ENCODE measurements at regions not wholly inside any gene's neighbourhood (a gene's known extent, or its start where the extent isn't known, plus 50 kb on each side); places are given as distances from the start of the nearest gene placed in this dataset.

DNA sequence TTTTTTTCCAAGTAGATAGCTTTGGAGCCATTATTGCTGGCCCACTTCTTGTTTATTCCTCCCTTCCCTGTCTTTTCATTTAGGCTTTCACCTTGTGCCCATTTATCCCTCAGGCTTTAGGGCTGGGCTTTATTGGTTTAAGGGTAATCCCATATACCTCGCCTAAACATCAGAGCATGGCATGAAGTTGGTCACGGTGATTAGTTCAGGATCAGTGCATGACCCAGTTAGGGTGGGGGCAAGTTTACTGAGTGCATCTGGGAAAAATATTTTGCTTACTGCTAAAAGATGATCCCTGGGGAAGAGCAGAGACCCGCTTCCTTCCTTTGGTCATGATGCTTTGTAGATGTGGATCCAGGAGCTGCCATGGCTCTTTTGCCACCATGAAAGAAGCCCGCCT lies 153.3 kb upstream of the NECTIN1 start:
- DNase-seq: no peak

DNA sequence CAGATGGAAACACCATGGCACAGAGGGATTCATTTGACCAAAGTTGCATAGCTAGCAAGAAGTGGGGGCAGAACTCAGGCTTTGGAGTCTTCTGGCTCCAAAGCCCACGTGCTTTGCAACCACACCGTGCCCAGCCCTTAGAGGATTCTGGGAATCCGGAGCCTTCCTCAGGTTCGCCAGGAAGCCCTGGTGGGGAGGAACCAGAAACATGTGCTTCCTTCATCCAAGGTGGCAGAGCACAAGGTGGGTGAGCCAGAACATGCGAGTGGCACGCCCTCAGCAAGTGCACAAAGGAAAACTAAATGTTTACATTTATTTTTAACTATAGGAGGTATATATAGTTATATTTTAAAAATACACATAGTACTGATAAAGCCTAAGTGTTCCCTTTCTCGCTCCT lies 151.9 kb upstream of the NECTIN1 start:
- DNase-seq: no peak

DNA sequence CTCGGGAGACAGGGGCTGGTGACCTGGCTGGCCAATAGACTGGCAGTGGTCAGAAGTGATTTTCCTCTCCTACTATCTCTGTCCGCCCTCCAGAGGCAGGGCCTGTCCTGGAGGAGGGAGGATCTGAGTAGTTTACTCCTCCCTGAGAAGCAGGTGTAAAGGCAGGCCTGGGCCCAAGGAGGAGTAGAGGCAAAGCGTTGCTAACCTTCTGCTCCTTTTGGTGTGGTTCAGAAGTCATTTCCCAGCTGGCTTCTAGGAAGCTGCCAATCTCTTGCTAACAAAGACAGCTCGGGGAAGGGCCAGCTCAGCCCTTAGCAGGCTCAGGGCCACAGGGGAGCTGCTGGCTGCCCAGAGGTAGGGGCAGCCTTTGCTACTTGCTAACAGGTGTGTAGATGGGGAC lies 151.1 kb upstream of the NECTIN1 start:
- no peak for DNase-seq

DNA sequence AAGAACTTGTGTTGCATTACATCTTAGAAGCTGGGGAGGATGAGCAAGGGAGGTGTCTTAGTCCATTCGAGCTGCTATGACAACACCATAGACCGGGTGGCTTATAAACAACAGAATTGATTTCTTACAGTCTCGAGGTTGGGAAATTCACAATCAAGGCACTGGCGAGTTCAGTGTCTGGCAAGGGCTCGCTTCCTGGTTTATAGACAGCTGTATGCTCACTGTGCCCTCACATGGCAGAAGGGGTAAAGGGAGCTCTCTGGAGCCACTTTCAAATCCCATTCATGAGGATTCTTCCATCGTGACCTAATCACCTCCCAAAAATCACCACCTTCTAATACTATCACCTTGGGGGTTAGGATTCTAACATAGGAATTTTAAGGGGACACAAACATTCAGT lies 150.0 kb upstream of the NECTIN1 start:
- DNase-seq: no peak

DNA sequence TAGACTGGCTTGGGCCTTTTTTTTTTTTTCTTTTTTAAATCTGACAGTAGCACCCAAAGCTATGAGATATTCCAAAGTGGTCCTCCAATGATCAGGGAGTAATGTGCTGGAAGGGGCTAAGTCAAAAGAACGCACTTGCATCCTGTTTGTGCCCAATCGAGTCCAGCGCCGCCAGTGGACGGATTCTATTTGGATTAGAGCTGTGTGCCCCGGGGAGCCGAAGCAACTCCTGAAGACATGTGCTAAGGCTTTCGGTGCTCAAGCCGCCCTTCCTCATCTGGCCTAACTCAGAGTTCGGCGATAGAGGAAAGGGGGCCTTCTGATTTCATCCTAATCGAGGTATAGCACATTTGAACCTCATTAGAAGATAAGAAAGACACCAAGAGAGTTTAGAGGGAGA lies 147.8 kb upstream of the NECTIN1 start:
- no peak for DNase-seq

DNA sequence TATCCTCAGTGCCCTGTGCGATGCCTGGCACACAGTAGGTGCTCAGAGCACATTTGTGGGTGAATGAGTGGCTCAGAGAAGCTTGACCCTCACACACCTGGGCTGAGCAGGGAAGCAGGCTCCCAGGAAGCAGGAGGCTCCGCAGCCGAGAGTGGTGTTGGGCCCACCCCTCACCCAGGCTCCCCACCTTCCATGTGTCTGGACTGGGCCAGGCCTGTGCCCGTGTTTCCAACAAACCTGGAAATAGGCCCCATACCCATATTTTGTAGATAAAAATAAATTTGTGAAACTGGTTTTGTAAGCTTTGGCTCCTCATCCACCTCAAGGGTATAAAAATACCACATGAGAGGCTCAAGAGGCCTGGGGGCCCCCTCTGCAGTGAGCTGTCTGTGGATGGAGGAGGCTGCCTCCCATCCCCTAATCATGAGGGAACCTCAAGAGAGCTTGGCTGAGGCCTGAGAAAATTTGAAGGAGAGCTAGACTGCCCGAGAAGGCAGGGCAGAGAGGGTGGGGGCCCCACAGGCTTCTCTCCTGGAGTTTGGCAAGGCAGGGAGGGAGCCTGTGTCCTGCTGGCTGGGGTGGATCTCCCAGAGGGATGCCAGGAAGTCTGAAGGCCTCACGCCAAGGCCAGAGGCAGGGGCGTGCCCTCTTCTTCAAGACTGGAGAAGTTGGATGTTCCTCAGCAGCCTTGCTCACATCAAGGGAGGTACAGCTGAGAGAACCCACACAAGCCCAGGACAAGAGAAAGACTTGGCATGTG lies 147.0 kb upstream of the NECTIN1 start:
- no peak for DNase-seq

DNA sequence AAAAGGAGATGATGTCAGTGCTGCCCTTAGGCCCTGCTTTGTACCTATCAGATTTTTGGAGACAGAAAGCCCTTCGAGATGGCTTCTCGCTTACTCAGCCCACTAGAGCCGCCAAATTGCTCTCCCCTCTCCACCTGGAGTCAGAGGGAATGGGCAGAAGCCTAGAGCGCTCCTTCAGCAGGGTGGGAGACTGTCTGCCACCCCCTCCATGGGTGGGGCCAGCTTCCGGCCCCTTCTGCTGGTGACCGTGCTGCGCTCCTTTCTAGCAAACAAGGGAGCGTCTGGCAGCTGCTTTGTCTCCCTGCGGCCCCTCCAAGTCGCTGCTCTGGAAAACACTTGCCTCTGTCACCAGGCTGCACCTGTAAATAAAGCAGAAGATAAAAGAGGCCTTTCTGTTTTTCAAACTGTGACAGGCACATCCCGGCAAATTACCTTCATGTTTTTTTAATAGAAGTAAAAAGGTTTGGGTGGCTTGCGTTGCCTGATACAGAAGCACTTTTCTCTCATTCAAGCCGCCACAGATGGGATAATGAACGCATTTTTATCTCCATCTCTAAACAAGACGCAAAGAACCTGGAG lies 145.7 kb upstream of the NECTIN1 start:
- no peak for DNase-seq

DNA sequence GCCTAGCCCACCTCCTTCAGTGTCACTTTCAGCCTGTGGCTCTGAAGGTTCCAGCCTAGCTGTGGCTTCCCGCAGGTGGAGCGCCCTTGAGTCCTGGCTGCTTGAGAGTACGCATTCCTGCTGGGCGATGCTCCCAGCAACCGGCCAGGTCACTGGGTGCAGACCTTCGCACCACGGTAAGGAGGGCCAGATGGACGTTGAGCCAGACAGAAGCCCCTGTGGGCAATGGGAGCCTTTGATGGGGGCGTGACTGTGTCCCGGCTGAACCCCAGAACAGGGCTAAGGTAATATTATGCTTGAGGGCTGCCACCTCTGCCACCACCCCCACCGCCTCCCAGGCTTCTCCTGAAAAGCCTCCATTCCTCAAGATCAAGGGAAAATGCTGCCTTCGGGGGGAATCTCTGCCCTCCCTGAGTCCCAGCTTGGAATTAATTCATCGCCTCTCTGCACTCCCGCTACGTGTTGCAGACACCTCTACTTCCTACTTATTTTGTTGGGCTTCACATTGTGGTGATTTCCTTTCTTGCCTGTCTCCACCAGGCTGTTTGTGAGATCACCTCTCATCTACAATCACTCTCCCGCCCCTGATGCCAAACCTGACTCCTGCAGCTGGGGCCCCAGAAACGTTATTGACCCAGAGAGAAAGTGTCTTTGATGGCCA lies 144.9 kb upstream of the NECTIN1 start:
- DNase-seq: no peak

DNA sequence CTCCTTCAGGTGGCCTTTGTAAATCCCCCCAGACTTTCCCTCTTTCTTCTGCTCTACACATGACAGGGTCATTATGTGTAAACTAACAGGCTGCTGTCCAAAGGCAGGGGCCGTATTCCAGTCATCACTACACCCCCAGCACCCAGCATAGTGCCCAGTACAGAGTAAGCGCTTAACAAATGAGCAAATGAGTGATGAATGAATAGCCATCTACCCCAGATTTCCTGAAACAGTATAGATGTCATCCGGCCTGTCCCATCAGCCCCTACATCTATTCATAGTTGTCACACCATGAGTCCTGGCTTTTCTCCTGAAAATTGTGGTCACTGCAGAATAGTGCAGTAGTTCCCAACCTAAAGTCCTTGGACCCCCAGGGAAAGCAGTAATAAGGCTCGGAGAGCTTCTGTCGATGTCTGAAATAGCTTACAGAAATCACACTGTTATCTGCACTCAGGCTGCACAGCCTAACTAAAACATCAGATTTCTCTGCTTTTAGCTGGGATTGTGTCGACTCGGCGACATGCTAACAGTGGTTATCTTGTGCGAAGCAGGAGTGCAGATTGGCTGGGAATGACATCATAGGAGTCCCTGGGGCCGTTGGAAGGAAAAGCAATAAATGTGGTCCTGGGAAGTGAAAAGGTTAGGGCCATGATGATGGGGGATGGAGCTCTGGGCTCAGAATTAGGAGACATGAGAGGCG lies 143.8 kb upstream of the NECTIN1 start:
- no peak for DNase-seq

DNA sequence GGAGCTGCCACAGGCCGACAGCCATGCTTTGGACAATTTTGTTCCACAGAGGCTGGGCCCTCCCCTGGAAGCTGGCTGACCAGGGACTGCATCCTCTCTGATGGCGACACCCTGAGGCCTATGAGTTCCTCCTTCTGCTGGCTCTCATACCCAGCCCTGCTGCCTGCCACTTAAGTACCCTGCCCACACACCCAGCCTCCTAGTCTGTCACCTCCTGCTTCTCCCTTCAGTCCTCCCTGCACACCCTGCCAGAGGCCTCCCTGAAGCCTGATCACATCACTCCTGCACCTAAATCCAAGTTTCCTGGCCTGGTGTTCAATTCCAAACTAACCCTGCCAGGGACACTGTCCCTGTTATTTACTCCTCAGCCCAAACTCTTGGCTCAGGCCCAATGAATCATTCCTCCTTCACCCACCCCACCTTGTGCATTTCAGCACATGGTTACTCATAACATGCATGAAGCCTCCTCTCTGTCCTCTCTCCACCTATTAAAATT lies 136.7 kb upstream of the NECTIN1 start:
- no peak for DNase-seq

DNA sequence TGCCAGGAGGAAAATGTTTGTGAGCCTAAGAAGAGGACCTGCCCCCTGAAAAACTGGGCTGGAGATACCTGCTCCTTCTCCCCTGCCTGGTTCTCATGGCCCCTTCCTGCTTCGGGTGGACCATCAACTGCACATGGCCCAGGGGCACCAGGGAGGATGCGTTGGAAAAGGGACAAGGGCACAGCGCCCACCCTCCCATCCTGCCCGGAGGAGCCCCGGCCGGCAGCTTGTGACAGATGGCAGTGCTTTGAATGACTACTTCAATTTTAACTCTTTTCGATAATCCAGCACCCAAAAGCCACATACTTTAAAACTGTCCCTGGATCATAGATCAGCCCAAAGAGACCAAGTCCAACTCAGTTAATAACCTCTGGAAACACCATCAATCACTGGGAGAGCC lies 135.8 kb upstream of the NECTIN1 start:
- no peak for DNase-seq

DNA sequence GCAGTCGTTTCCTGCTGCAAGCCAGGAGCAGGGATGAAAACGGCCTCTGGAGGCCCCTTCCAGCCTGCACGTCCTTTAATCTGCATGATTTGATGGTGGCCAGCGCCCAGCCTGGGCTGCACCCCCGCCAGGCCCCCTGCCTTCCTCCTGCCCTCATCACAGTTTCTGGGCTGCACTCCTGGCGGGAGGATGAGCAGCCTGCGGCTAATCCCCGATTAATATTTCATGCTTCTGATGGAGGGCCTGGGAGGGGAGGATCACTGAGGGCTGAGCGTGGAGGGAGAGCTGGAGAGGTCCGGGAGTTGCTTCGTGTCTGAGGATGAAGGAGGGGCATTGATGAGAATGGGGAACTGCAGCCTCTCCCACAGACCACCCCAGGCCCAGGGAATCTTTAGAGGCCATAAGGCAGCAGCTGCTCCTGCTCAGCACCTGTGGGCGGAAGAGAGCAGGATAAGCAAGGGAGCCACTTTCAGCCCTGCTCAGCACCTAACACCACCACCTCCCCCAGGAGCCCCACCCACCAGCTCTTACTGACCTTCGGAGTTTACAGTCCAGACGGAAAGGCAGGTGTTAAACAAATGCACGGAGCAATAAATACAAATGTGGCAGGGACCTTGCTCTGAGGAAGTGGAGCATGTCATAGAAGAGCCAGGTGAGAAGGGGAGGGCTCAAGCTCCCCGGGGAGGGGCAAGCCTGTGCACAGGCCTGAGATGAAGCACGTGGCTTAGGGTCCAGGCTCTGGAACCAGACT lies 135.0 kb upstream of the NECTIN1 start:
- DNase-seq: no peak

DNA sequence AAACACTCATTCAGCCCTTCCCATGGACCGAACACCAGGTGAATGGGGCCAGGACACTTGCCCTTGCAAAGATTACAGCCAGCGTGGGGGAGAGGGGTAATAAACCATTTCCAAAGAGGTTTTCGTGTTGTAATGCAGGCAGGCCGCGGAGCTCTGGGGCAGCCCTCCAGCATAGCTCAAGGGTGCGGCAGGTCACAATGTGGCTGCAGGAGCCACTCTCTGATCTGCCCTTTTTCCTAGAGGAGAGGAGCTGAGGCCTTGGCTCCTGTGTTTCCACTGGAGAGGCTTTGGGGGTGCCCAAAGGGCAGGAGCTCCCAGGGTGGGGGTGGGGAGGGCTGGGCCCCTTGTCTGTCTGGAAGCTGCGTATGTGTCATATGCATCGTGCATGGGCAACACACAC lies 134.2 kb upstream of the NECTIN1 start:
- no peak for DNase-seq

DNA sequence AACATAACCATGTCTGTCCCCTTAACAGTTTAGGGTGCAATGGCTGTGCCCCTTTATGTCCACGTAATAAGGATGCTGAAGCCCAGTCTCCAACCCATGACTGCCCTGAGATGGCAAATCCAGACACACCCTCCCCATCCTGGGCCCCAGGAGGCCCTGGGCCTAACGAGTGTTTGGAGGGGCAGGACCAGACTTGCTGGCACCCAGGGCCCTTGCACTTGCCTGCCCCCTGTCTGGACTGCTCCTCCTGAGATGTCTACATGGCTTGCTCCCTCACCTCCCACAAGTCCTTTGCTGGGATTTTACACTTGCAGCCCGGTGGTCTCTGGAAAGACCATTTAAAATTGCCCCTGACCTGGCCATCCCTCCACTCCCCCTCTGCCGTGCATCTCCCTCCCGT lies 132.2 kb upstream of the NECTIN1 start:
- no peak for DNase-seq

DNA sequence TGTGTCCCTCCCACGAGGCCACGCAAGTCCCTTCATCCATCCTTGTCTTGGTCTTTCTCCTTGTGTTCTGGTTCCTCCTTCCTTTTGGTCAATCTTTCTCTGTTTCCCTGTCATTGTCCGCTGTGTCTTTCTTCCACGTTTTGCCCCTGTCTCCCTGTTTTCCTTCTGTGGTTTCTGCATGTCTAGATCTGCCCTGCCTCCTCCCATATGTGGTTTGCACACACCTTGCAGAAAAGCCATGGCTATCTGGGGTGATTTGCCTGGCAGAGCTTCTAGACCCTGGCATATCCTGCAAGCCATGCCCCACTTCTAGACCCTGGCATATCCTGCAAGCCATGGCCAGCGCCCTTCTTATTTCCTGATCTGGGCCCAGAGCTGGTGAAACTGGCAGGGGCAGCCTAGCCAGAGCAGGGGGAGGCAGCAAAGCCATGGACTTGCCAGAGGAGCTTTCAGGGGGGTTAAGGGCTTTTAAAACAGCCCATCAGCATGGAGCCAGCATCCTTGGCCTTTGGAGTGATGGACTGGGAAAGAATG lies 131.6 kb upstream of the NECTIN1 start:
- DNase-seq: no peak

DNA sequence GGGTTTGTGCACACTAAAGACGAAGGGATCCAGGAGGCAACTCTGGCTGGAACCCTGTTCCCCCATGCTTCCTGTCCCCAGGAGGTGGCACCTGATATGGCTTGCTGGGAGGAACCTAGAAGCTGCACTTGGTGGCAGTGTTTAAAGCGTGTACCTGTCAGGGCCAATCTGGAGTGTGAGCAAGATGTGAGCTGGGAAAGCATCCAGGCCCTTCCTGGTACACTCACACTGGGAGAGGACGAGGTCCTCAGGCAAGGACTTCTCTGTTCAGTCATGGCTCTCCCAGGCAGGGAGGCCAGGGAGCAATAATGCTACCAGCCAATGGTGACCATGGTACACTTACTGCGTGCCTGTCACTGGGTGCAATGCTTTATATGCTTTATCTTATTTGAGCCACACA lies 130.7 kb upstream of the NECTIN1 start:
- no peak for DNase-seq

DNA sequence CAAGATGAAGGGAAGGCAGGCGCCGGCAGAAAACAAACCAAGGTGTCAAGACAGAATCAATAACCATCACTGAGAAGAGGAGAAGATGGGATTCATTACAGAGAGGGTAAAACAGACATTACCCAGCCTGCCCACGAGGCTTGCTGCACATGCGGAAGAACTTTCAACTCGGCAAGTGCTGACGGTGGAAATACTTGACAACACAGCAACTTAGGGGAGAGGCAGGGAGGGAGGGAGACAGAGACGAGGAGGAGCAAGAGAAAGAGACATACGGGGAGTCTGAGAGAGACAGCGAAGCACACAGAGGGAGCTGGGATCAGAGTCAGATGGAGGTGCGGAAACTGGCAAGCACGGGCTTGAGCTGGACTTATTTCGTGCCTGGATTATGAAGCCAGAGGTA lies 129.3 kb upstream of the NECTIN1 start:
- no peak for DNase-seq

DNA sequence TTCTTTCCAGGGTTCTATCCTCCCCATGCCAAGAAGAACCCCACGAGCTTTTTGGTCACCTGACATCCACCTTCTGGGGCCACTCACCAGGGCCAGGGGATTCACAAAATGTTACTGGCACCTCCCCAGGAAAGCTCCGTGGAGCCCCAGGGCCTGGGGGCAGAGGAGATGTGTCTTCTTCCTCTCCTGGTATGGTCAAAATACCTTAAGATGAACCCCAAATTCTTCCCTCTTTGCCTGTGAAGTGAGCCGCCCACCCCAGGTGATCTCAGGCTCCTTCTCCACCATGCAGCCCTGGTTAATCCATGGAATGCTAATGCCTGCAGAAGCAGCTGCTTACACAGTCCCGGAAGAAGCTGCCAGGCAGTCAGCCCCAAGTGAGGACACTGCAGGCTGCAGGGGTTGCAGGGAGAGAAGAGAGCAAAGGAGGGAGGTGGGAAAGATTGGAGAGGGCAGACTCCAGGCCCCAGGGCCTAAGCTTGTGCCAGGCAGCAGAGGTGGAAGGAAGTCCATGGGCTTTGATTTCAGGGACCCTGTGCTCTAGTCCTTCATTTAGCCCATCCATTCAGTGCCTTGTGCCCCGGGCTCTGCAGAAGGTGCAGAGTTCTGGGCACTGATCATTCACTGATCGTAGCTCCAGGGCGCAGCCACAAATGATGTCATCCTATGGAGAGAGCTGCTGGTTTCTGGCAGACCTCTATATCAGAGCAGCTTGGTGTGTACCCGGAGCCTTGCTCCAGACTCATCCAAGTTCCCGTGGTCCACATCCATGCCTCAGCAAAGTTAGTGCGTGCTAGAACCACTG lies 127.9 kb upstream of the NECTIN1 start:
- DNase-seq: no peak

DNA sequence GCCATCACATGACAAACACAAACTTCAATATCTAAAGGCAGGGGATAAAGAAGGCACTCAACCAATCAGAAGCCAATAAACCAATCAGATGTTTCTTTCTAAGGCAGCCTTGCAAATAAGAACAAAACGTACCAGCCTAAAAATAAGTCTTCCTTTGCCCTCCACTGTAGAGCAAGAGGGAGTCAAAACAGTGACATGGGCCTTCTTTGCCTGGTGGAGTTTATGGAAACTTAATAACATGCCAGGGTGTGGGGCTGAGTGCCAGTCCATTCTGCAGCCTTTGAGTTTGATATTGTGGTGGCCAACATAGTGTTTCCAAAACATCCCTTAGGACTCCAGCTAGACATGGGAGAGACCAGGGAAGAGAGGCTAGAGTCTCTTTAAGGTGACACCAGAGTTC lies 126.1 kb upstream of the NECTIN1 start:
- no peak for DNase-seq

DNA sequence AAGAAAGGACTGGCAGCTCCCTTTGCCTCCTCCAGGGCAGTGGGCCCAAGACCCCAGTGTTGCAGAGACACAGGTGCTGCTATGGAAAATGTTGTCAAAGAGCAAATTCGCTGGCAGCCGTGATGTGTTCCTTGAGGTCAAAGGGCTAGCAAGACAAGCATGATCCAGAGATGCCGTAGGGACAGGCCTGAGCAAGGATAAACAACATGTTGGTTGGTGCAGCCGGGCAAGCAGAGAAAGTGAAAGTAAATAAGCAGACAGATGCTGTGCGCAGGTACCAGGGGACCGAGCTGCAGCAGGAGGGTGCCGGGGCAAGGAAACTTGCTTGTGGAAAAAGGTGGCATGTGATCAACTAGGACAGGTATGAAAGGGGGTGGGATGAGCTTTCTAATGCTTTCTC lies 125.5 kb upstream of the NECTIN1 start:
- DNase-seq: no peak

DNA sequence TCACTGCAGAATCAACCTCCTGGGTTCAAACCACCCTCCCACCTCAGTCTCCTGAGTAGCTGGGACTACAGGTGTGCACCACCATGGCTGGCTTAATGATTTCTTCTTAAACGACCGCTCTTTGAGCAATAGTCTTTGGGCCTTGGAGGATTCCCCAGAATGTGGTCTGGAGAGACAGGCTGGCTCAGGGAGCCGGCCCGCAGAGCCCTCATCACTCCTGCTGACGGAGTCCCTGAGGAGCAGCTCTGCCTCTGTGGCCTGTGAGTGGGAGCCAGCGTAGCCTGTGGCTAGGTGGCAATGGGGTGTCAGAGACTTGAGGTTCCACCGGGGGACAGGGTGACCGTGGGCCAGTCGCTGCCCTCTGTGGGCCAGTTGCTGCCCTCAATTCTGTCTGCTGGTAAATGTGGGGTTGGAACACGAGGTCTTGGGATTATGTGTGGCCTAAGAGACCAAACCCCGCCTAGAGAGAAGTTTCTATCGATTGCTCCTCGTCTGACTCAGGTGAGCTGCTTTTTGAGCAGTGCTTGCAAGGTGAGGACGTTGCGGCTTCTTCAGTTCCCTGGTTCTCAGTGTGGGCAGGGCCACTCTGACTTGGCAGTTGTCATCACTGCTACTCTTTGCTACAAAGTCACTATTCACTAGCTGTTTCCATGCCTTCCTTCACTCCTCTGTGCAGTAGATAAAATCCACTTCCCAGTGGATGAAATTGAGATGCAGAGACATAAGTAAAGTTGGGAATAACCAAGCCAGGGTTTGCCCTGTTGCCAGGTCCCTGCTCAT lies 124.8 kb upstream of the NECTIN1 start:
- DNase-seq: no peak

Measured in hindlimb muscle (tissue), 1 donor.